ENCODE measurements at regions not wholly inside any gene's neighbourhood (a gene's known extent, or its start where the extent isn't known, plus 50 kb on each side); places are given as distances from the start of the nearest gene placed in this dataset.
A peak's percentile ranks its signal among the peaks of the same experiment; 100 is the strongest.
"Not testable (repeated sequence)": the region's sequence is repeated elsewhere in the genome, so short reads cannot be mapped to it uniquely, and the experiment has no call there.

- no TSS peak for BruUV-seq (replicated peaks)
- no peak overlapping the region for H3K27ac Mint-ChIP-seq (ENCODE audit: unreplicated experiment)
- no peaks in the 10 kb centered on the region for H3K36me3 Mint-ChIP-seq (ENCODE audit: insufficient read depth, unreplicated experiment)
- H3K4me3 Mint-ChIP-seq (ENCODE audit: low read depth, unreplicated experiment): no peak overlapping the region
- intact Hi-C loops (cut with micrococcal nuclease; ENCODE audit: unreplicated experiment): no loop called here
- H3K9me3 Mint-ChIP-seq (ENCODE audit: low read depth, unreplicated experiment): peaks cover 2% of the 10 kb centered on the region
- CTCF ChIA-PET: no interaction called here
- H3K27me3 Mint-ChIP-seq (ENCODE audit: unreplicated experiment): no peaks in the 10 kb centered on the region
- no peak for TF ChIP-seq CTCF (IDR thresholded peaks at IDR 0.05; ENCODE audit: unreplicated experiment)
- peaks cover 7% of the 10 kb centered on the region for H3K4me1 Mint-ChIP-seq (ENCODE audit: low read depth, unreplicated experiment)
- no peak for DNase-seq
Observed at GRCh38 chr2:222361787-222362186, 62.6 kb upstream of the SGPP2 start.

- intact Hi-C loops (cut with micrococcal nuclease; ENCODE audit: unreplicated experiment): no loop called here
- TF ChIP-seq CTCF (IDR thresholded peaks at IDR 0.05; ENCODE audit: unreplicated experiment): no peak
- no peak overlapping the region for H3K27ac Mint-ChIP-seq (ENCODE audit: unreplicated experiment)
- no peak for DNase-seq
- H3K27me3 Mint-ChIP-seq (ENCODE audit: unreplicated experiment): no peaks in the 10 kb centered on the region
- BruUV-seq (replicated peaks): no TSS peak
- H3K4me1 Mint-ChIP-seq (ENCODE audit: low read depth, unreplicated experiment): peaks cover 7% of the 10 kb centered on the region
- no peaks in the 10 kb centered on the region for H3K36me3 Mint-ChIP-seq (ENCODE audit: insufficient read depth, unreplicated experiment)
- peaks cover 5% of the 10 kb centered on the region for H3K9me3 Mint-ChIP-seq (ENCODE audit: low read depth, unreplicated experiment)
- CTCF ChIA-PET: no interaction called here
- no peak overlapping the region for H3K4me3 Mint-ChIP-seq (ENCODE audit: low read depth, unreplicated experiment)
Observed at GRCh38 chr2:222362336-222362735, 62.0 kb upstream of the SGPP2 start.

DNA sequence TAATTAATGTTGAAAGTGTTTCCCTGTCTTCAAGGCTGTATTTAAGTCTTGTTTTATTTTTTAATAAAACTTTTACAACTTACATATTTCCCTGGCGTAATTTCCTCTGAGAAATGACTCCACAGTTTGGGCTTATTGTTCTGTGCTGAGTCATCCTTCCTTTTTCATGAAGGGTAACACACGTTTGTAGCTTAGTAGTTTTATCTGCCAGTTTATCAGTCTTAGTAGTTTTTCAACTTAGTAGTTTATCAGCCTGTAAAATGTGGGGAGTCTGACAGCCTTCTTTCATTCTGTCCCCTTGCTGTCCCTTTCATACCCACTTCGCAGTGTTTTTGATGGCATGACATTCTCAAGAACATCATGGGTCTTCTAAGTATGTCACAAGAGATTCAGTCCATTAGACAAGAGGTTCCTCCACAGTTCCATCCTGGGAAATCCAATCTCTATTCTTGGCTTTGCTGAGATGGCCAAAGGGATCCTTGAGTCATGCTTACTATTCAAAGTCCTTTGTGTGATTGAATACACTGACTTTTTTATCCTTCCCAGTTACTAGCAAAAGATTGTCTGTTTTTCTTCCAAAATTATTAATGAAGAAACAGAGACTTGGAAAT is 60.0 kb upstream of the SGPP2 start:
- no TSS peak for BruUV-seq (replicated peaks)
- Mint-ChIP-seq H3K4me3 (ENCODE audit: low read depth, unreplicated experiment) (no peak overlapping the region), H3K4me1 (ENCODE audit: low read depth, unreplicated experiment) (peaks cover 7% of the 10 kb centered on the region), H3K36me3 (ENCODE audit: insufficient read depth, unreplicated experiment) (no peaks in the 10 kb centered on the region), H3K27me3 (ENCODE audit: unreplicated experiment) (no peaks in the 10 kb centered on the region), H3K9me3 (ENCODE audit: low read depth, unreplicated experiment) (peaks cover 6% of the 10 kb centered on the region), H3K27ac (ENCODE audit: unreplicated experiment) (peak overlapping the region; percentile 30)
- CTCF ChIA-PET: no interaction called here
- no peak for DNase-seq
- no peak for TF ChIP-seq CTCF (IDR thresholded peaks at IDR 0.05; ENCODE audit: unreplicated experiment)
- intact Hi-C loops (cut with micrococcal nuclease; ENCODE audit: unreplicated experiment): no loop called here

DNA sequence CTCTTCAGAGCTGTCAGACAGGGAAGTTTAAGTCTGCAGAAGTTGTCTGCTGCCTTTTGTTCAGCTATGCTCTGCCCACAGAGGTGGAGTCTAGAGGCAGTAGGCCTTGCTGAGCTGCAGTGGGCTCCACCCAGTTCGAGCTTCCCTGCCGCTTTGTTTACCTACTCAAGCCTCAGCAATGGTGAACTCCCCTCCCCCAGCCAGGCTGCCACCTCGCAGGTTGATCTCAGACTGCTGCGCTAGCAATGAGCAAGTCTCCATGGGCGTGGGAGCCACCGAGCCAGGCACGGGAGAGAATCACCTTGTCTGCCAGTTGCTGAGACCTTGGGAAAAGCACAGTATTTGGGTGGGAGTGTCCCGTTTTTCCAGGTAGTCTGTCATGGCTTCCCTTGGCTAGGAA is 56.1 kb upstream of the SGPP2 start:
- BruUV-seq (replicated peaks); CTCF ChIA-PET; intact Hi-C loops (cut with micrococcal nuclease; ENCODE audit: unreplicated experiment); H3K4me1 Mint-ChIP-seq (ENCODE audit: low read depth, unreplicated experiment); H3K27me3 Mint-ChIP-seq (ENCODE audit: unreplicated experiment); H3K27ac Mint-ChIP-seq (ENCODE audit: unreplicated experiment); H3K9me3 Mint-ChIP-seq (ENCODE audit: low read depth, unreplicated experiment); H3K36me3 Mint-ChIP-seq (ENCODE audit: insufficient read depth, unreplicated experiment): not testable (repeated sequence)
- peak; percentile 55 for DNase-seq
- H3K4me3 Mint-ChIP-seq (ENCODE audit: low read depth, unreplicated experiment): peak overlapping the region; percentile 35

GRCh38 chr2:222372993-222373392 is 51.4 kb upstream of the SGPP2 start:
- TF ChIP-seq CTCF (IDR thresholded peaks at IDR 0.05; ENCODE audit: unreplicated experiment): no peak
- Mint-ChIP-seq H3K36me3 (ENCODE audit: insufficient read depth, unreplicated experiment) (no peaks in the 10 kb centered on the region), H3K27me3 (ENCODE audit: unreplicated experiment) (no peaks in the 10 kb centered on the region), H3K4me3 (ENCODE audit: low read depth, unreplicated experiment) (no peak overlapping the region), H3K27ac (ENCODE audit: unreplicated experiment) (no peak overlapping the region), H3K4me1 (ENCODE audit: low read depth, unreplicated experiment) (no peaks in the 10 kb centered on the region), H3K9me3 (ENCODE audit: low read depth, unreplicated experiment) (peaks cover 5% of the 10 kb centered on the region)
- no peak for DNase-seq
- CTCF ChIA-PET: interaction anchor here (0.5 kb wide), 1 partner anchor 188 kb away, joined by 4 read pairs; no protein-coding TSS in a partner anchor
- BruUV-seq (replicated peaks): no TSS peak
- intact Hi-C loops (cut with micrococcal nuclease; ENCODE audit: unreplicated experiment): no loop called here

All from Calu3 (cell line).